Astrocyte of the cerebellum (primary cell): ENCODE measurements at regions not wholly inside any gene's neighbourhood (a gene's known extent, or its start where the extent isn't known, plus 50 kb on each side); places are given as distances from the start of the nearest gene placed in this dataset.

Experiments
- DNase-seq: peaks from one replicate; pipeline ENCODE4 v3.0.0-alpha.2; 2011; ENCODE audit warnings: low read depth
- H3K4me3 ChIP-seq: 2 replicates; pipeline ENCODE4 v1.5.1; 2011; ENCODE audit warnings: mild to moderate bottlenecking, low read depth, low read length, moderate library complexity
- in situ Hi-C: cut with HindIII; loops from 2 replicates; pipeline ENCODE4 v1.10.0; 2017; ENCODE audit warnings: low sequenced_read_pairs
- TF ChIP-seq, protein P1 (sequence below): IDR thresholded peaks from 2 replicates; pipeline ENCODE4 v1.5.1; 2012; ENCODE audit warnings: low read length, low read depth, moderate library complexity, mild to moderate bottlenecking; ENCODE audit errors: missing control alignments

DNA sequence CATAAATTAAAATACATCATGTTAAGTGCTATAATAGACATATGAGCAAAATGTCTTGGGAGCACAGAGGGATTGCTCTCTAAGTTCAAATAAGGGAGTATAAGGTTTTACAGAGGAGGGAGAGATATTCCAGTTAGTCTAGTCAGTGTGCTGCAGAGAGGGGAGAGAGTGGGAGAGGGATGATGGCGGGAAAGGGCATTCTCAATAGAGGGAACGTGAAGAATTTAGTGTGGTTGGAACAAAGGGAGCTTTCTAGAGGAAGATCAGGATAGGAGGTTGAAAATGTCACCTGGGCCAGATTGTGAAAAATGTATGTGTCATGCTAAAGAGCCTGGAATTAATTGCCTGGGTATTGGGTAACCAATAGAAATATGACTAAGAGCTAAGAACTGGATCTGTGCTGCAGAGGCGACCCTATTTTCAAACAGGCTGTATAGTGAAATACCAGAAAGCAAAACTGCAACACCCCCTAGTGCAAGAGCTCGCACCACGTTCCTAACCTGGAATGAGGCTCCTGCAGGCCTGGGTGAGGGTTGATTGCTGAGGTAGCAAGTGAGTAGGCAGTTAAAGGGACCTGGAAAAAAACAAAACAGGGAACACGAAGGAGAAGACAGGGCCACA, 791.8 kb upstream of the C9orf72 start:
- in situ Hi-C loops: no loop called here
- H3K4me3 ChIP-seq: no peak overlapping the region
- TF ChIP-seq, protein P1, sequence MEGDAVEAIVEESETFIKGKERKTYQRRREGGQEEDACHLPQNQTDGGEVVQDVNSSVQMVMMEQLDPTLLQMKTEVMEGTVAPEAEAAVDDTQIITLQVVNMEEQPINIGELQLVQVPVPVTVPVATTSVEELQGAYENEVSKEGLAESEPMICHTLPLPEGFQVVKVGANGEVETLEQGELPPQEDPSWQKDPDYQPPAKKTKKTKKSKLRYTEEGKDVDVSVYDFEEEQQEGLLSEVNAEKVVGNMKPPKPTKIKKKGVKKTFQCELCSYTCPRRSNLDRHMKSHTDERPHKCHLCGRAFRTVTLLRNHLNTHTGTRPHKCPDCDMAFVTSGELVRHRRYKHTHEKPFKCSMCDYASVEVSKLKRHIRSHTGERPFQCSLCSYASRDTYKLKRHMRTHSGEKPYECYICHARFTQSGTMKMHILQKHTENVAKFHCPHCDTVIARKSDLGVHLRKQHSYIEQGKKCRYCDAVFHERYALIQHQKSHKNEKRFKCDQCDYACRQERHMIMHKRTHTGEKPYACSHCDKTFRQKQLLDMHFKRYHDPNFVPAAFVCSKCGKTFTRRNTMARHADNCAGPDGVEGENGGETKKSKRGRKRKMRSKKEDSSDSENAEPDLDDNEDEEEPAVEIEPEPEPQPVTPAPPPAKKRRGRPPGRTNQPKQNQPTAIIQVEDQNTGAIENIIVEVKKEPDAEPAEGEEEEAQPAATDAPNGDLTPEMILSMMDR: no peak
- DNase-seq: no peak

- DNase-seq: no peak
- in situ Hi-C loops: no loop called here
Measured at GRCh38 chr9:28365728-28366127, 792.4 kb upstream of the C9orf72 start.

DNA sequence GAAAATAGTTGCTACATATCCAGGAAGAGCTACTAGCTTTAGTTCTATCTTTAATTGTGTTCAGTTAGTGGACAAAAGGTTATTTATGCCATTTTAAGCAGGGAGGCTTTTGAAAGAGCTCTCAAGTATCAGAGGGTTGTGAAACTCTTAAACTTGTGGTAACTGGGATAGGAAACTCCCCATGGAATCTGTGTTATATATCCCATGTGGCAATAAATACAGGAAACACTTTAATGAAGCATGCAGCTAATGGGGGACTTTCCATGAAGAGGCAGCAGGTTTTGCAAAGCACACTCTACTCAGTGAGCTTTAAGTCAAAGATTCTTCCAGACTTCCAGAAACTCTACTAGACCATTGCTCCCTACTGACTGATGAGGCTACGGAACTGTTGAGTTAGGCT, 805.0 kb upstream of the C9orf72 start:
- DNase-seq: no peak
- in situ Hi-C loops: no loop called here
- TF ChIP-seq, protein P1: no peak
- H3K4me3 ChIP-seq: no peak overlapping the region

More at GRCh38 chr9:28365728-28366127, 792.4 kb upstream of the C9orf72 start:
- TF ChIP-seq, protein P1: no peak
- no peak overlapping the region for H3K4me3 ChIP-seq

DNA sequence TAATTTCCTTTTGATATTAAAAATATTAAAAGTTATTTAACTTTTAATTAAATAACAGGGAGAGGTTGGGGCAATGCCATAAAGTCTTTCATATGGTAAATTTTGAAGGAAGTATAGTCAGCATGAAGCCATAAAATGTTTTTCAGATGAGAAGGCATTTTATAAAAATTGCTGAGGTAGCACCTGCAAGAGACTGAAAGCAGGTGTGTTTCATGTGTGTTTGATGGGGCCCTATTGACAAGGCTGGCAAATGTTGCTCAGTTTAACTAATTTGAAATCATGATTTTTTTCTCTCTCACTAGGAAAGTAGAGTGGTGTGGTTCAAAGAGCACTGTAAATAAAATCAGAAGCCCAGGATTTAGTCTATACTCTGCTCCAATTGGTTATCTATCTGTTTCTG, 805.8 kb upstream of the C9orf72 start:
- no peak for DNase-seq
- in situ Hi-C loops: no loop called here
- TF ChIP-seq, protein P1: no peak
- H3K4me3 ChIP-seq: no peak overlapping the region

- H3K4me3 ChIP-seq: no peak overlapping the region
- no peak for DNase-seq
- in situ Hi-C loops: no loop called here
- TF ChIP-seq, protein P1: no peak
Measured at GRCh38 chr9:28389411-28389810, 816.1 kb upstream of the C9orf72 start.

- TF ChIP-seq, protein P1: no peak
- in situ Hi-C loops: no loop called here
- no peak for DNase-seq
- no peak overlapping the region for H3K4me3 ChIP-seq
Measured at GRCh38 chr9:28394774-28395173, 821.5 kb upstream of the C9orf72 start.
